HG02884 (cell line): ENCODE measurements at regions not wholly inside any gene's neighbourhood (a gene's known extent, or its start where the extent isn't known, plus 50 kb on each side); places are given as distances from the start of the nearest gene placed in this dataset.
A peak's percentile ranks its signal among the peaks of the same experiment; 100 is the strongest.

Source experiments
- ATAC-seq: cut with Tn5 transposase; IDR thresholded peaks from one replicate; pipeline ENCODE4 v1.9.1; 2021; ENCODE audit warnings: mild to moderate bottlenecking, moderate library complexity; ENCODE audit not compliant: unreplicated experiment

DNA sequence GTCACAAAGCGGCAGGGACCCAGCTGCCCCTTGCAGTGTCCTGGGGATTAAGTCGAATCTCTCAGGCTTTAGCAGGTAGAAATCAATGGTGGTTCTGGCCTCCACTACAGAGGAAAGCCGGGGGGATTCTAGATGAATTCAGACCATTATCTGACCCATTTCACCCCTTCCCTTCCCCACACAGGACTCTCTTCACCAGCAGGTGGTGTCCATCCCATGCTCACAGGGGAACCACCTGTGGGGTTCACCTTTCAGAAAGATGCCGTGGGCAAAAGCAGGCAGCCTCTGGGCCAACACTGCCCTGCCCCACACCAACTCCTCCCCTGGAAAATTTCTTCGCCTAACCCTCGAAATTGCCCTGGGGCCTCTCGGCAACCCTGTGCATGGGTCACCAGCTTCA is 123.8 kb upstream of the GGTLC1 start:
- ATAC-seq: no peak

GRCh38 chr20:24111858-24112257 is 123.3 kb upstream of the GGTLC1 start:
- ATAC-seq: no peak

DNA sequence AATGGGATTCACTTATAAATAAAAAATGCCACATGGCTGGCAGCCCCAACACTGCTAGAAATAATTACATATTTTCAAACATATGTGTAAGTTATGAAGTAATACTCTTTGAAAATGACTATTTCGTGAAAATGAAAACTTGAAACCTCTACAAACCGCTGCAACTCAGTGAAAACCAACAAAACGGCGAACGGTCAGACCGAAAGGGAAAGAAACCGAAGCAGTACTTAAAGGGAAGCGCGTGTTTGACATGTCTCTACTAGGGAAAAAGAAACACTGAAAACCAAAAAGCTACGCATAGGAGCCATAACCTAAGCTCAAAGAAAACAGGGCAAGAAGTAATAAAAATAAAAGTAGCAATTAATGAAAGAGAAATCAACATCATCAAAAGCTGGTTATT is 121.0 kb upstream of the GGTLC1 start:
- ATAC-seq: peak; percentile 59

DNA sequence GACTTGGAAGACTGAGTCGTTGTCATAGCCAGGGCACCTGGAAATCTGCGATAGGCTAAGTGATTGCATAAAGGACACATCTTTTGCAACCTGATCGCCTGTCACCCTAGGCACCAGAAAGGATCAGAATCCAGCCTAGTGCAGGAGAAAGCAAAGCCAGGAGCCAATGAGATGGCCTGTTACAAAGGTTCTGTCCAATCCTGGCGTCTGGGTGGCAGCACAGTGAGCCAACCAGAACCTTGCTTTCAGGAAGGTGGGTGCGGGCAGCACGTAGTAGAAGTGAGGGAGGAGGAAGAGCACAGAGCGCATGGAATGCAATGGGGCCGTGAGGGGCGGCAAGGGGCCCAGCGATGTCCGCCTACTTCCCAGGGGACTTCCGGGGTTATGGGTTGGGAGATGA is 120.4 kb upstream of the GGTLC1 start:
- peak; percentile 58 for ATAC-seq

DNA sequence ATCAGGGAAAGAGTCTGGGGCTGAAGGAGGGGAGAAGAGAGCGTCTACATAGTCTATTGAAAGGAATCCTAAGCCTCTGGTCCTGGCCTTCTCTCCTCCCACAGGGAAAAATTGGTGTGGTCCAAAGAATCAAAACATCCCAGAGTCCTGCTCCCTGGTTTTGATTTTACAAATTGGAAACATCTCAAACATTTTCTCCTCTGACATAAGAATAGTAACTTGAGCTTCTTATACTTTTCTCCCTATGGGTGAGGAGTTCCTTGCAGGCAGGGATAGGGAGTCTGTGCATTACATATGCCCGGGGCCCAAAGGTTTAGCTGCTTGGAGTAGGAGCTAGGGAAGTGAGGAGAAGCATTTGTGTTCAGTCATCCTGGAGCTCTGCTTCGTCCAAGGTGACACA is 120.0 kb upstream of the GGTLC1 start:
- ATAC-seq: no peak

GRCh38 chr20:24106801-24107445 is 118.3 kb upstream of the GGTLC1 start:
- ATAC-seq: no peak

- ATAC-seq: no peak
Observed at GRCh38 chr20:24106150-24106800, 117.7 kb upstream of the GGTLC1 start.

DNA sequence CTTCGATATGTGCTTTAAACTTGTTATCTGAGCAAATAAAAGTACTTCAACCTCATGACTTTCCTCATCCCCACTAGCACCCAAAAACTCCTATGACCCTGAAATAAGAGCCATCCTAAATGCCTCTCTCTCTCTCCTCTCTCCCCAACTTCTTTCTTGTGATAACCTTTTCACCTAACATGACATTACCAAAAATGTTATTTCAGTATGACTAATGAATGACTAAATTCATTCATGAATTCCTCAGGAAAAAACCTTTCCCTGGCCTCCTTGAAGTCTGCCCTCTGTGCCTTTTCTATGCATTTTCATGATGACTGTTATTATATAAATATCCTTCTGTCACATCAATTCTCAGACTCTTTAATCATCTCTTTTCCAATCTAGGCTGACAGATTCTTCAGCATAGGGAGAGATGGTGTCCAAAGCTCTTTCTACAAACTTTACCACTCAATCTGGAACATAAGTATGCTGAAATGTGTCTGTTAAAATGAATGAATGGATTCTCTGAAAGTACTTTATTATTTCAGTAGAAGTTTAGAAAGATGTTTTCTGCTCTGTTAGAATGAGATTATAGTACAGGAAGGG is 114.3 kb upstream of the GGTLC1 start:
- no peak for ATAC-seq

GRCh38 chr20:24102290-24102689 is 113.7 kb upstream of the GGTLC1 start:
- ATAC-seq: no peak

GRCh38 chr20:24100370-24101011 is 111.9 kb upstream of the GGTLC1 start:
- peak; percentile 84 for ATAC-seq

- no peak for ATAC-seq
Observed at GRCh38 chr20:24098886-24099285, 110.3 kb upstream of the GGTLC1 start.

DNA sequence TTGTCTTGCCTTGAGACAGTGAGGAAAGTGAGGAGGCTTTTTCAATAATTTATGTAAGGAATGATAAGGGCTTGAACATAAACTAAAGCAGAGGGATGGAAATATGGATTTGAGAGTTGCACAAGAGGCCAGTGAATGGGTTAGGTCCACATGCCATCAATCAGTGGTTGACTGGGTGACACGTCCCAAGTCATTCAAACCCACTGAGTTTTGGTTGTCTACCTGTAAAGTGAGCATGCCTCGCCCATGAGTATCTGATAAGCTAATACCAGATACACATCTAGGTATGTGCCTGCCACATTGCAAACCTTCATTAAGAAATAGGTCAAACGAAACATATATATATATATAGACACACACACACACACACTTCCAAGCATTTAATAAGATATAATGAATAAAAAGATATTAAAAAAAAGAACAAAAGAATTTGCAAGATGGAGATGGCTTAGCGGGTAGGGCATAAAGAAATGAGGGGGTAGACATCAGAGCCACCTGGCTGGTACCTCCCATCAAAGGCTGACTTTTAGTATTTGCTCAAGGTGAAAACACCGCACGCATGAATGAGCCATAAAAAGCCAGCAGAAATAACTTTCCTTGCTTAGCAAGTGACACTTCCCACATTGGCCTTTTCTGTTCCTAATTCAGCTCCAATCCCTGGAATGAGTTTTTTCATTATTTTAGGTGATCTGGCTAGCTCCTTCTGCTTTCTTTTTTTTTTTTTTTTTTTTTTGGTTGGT is 109.1 kb upstream of the GGTLC1 start:
- ATAC-seq: no peak

DNA sequence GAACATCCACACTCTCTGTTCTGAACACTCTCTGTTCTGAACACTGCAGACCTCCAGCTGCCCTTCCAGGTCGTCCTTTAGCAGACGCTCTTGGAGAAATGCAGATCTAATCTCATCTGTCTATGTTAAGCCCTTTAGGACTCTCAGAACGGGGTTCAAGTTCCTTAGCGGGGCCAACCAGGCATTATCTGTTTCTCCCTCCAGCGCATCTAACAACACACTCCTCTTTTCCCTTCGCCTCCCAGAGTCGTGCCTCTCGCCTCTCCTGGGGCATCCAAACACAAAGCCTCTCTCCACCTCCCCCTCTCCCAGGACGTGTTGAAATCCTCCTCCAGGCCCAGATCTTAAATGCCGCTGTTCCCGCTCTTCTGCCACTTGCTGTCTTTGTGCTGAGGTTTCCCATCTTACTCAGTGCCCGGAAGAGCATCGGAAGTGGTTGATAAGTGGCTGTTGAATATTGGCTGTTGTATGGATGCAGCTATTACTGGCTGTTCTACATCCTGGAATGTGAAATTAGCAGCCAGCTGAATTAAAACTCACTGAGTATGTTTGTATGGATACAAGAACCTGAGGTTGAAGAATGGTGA is 108.4 kb upstream of the GGTLC1 start:
- no peak for ATAC-seq

GRCh38 chr20:24096264-24096663 is 107.7 kb upstream of the GGTLC1 start:
- ATAC-seq: no peak

GRCh38 chr20:24095756-24096155 is 107.2 kb upstream of the GGTLC1 start:
- no peak for ATAC-seq

GRCh38 chr20:24095303-24095702 is 106.7 kb upstream of the GGTLC1 start:
- no peak for ATAC-seq

- ATAC-seq: no peak
Observed at GRCh38 chr20:24089576-24089975, 101.0 kb upstream of the GGTLC1 start.

DNA sequence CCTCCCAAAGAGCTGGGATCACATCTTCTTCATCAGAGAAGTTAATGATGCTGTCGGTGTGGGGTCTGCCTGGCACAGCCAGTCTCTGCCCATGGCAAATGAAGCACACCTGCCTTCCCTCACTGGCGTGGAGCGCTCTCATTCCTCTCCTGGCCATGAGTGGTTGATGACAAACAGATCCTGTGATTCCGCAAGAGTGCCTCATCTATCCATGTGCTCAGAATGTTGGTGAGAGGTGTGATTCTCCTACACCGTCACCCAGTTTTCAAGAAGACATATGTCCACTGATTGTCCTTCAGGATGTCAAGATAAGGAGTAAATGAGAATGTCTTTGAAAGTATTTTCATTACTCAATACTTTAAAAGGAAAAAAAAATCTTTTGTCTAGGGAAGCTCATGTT is 97.5 kb upstream of the GGTLC1 start:
- ATAC-seq: no peak

DNA sequence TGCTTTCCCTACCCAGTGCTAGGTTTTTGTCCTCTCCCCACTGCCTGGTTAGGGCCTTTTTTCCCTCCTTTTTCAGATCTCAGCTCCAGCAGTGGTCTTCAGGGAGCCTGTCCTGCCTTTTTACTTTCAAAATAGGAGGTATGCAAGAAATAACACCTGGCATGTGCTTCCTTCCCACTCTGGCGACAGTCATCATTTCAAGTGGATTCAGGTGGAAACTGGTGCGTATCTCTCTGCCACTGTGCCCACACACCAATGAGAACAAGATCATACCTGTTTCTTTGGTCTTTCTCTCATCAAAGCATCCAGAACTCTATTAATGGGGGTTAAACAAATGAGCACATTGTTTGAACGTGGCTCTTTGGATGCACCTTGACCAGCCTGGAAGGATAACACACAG is 95.7 kb upstream of the GGTLC1 start:
- no peak for ATAC-seq

DNA sequence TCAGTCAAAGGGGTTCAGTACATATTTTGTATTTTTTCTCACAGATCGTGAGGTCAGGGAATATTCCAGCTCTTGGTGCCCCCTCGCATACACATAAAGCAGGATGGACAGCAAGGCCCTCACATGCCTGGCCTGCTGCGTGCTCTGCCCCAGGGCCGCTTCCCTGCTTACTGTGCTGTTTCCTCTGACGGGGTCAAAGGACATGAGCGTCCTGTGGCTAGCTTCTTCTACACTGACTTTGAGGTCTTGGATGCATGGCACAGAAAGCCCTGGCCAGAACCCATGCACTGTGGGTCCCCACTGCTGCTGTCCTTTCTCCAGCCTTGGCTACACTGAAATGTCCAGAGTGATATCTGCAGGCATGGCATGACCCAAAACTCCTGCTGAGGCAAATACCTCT is 92.5 kb upstream of the GGTLC1 start:
- ATAC-seq: no peak
